OCI-LY7 (cell line): ENCODE measurements at regions not wholly inside any gene's neighbourhood (a gene's known extent, or its start where the extent isn't known, plus 50 kb on each side); places are given as distances from the start of the nearest gene placed in this dataset.
"Not testable (repeated sequence)": the region's sequence is repeated elsewhere in the genome, so short reads cannot be mapped to it uniquely, and the experiment has no call there.

ENCODE experiments used
- BruUV-seq: library from RNA; stranded (reverse); fragments of 400-500 nt; replicated peaks from 2 replicates; lab custom pipeline; 2021; lab: Mats Ljungman, UMichigan
- CTCF ChIA-PET: fragments of 300-600 bp; sonication (Branson Sonifier 250); formaldehyde crosslinking; loops from one replicate; lab custom pipeline; 2022; ENCODE audit warnings: antibody characterized with exemption; ENCODE audit not compliant: unreplicated experiment; lab: Charles Lee
- POLR2A ChIA-PET: fragments of 300-600 bp; sonication (Branson Sonifier 250); formaldehyde crosslinking; loops from one replicate; lab custom pipeline; 2022; ENCODE audit warnings: antibody characterized with exemption; lab: Charles Lee
- DNase-seq: peaks from one replicate; pipeline ENCODE4 v3.0.0-alpha.2; 2015; ENCODE audit warnings: low spot score
- H2AFZ ChIP-seq: fragments of 200-600 bp; sonication (generic), shearing (Covaris generic); 2 replicates; pipeline ENCODE4 v1.6.1; 2014; ENCODE audit warnings: mild to moderate bottlenecking, antibody characterized with exemption, low read length, moderate library complexity
- H3K27ac ChIP-seq: fragments of 200-600 bp; sonication (generic); 2 replicates; pipeline ENCODE4 v1.5.1; 2014; ENCODE audit warnings: mixed run types, low read depth, mild to moderate bottlenecking, moderate library complexity, low read length, inconsistent platforms; ENCODE audit not compliant: poor library complexity, severe bottlenecking
- H3K36me3 ChIP-seq: fragments of 200-600 bp; sonication (generic); 2 replicates; pipeline ENCODE4 v1.6.1; 2014; ENCODE audit warnings: mild to moderate bottlenecking, antibody characterized with exemption, low read length, moderate library complexity, mixed read lengths; ENCODE audit not compliant: insufficient read depth
- H3K4me1 ChIP-seq: fragments of 200-600 bp; sonication (generic); 2 replicates; pipeline ENCODE4 v1.5.1; 2014; ENCODE audit warnings: mild to moderate bottlenecking, low read length; ENCODE audit not compliant: insufficient read depth, poor library complexity, severe bottlenecking
- H3K4me2 ChIP-seq: fragments of 200-600 bp; sonication (generic); 2 replicates; pipeline ENCODE4 v1.6.1; 2014; ENCODE audit warnings: mild to moderate bottlenecking, low read length
- H3K4me3 ChIP-seq: fragments of 200-600 bp; sonication (generic); 2 replicates; pipeline ENCODE4 v1.5.1; 2014; ENCODE audit warnings: mild to moderate bottlenecking, low read depth, low read length; ENCODE audit not compliant: poor library complexity, severe bottlenecking
- H3K79me2 ChIP-seq: fragments of 200-600 bp; sonication (generic); 2 replicates; pipeline ENCODE4 v1.6.1; 2016; ENCODE audit warnings: low read depth, mild to moderate bottlenecking, low read length, moderate library complexity, mixed read lengths; ENCODE audit not compliant: insufficient read depth
- H3K9me2 ChIP-seq: fragments of 200-600 bp; sonication (generic); 2 replicates; pipeline ENCODE4 v1.6.1; 2016; ENCODE audit warnings: mild to moderate bottlenecking, low read length, mixed read lengths; ENCODE audit not compliant: insufficient read depth
- H3K9me3 ChIP-seq: fragments of 200-600 bp; sonication (generic); 2 replicates; pipeline ENCODE4 v1.6.1; 2014; ENCODE audit warnings: mild to moderate bottlenecking, mixed run types, low read length, mixed read lengths
- H4K20me1 ChIP-seq: fragments of 200-600 bp; sonication (generic); 2 replicates; pipeline ENCODE4 v1.6.1; 2014; ENCODE audit warnings: mild to moderate bottlenecking, antibody characterized with exemption, low read length, moderate library complexity, mixed read lengths; ENCODE audit not compliant: insufficient read depth
- EZH2phosphoT487 ChIP-seq: fragments of 200-600 bp; sonication (generic); IDR thresholded peaks from 2 replicates; pipeline ENCODE4 v1.6.1; 2018; ENCODE audit warnings: low read depth, borderline replicate concordance, mild to moderate bottlenecking, mixed run types, antibody characterized with exemption, low read length, moderate library complexity, mixed read lengths
- intact Hi-C: fragments of 100-400 bp; cut with micrococcal nuclease; formaldehyde crosslinking; loops from one replicate; pipeline ENCODE4 v1.10.0; 2022; ENCODE audit not compliant: unreplicated experiment
- TF ChIP-seq, protein P1 (sequence below): fragments of 200-600 bp; sonication (generic); conservative IDR thresholded peaks from 2 replicates; pipeline ENCODE4 v1.5.1; 2014; ENCODE audit warnings: mild to moderate bottlenecking, antibody characterized with exemption, low read length, moderate library complexity, mixed read lengths

- Histone ChIP-seq H3K9me2 (no peaks in the 10 kb centered on the region), H3K79me2 (no peaks in the 10 kb centered on the region), H3K9me3 (no peaks in the 10 kb centered on the region), H3K4me1 (no peaks in the 10 kb centered on the region), H3K36me3 (no peaks in the 10 kb centered on the region), H3K27ac (no peak overlapping the region), H3K4me3 (no peak overlapping the region), H4K20me1 (no peaks in the 10 kb centered on the region), H2AFZ (no peak overlapping the region), H3K4me2 (no peak overlapping the region)
- ChIA-PET POLR2A (no interaction called here), CTCF (no interaction called here)
- no peak for DNase-seq
- TF ChIP-seq, protein P1, sequence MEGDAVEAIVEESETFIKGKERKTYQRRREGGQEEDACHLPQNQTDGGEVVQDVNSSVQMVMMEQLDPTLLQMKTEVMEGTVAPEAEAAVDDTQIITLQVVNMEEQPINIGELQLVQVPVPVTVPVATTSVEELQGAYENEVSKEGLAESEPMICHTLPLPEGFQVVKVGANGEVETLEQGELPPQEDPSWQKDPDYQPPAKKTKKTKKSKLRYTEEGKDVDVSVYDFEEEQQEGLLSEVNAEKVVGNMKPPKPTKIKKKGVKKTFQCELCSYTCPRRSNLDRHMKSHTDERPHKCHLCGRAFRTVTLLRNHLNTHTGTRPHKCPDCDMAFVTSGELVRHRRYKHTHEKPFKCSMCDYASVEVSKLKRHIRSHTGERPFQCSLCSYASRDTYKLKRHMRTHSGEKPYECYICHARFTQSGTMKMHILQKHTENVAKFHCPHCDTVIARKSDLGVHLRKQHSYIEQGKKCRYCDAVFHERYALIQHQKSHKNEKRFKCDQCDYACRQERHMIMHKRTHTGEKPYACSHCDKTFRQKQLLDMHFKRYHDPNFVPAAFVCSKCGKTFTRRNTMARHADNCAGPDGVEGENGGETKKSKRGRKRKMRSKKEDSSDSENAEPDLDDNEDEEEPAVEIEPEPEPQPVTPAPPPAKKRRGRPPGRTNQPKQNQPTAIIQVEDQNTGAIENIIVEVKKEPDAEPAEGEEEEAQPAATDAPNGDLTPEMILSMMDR = no peak
- intact Hi-C loops = no loop called here
- no TSS peak for BruUV-seq
Measured at GRCh38 chr13:26853323-26853722, 92.7 kb upstream of the GPR12 start.

DNA sequence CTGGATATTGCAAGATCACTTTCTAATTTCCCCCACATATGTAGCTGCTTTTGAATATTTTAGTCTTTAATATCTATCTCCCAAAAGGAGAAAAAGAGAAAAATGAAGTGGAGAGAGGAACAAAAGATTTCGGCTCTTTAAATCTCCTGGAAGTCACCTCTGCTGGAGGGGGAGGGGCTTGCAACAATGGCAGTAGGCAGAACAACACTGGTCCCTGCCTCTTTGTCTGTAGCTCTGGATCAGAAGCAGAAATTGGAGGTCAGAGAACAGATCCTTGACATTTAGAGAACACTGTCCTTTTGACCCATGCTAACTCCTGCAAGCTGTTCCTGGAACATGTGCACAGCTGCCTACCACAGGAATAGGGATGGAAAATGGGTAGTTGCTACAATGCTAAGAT lies 86.7 kb upstream of the GPR12 start:
- Histone ChIP-seq H3K4me1 (no peaks in the 10 kb centered on the region), H3K79me2 (no peaks in the 10 kb centered on the region), H3K9me3 (no peaks in the 10 kb centered on the region), H3K36me3 (no peaks in the 10 kb centered on the region), H3K4me3 (no peak overlapping the region), H4K20me1 (no peaks in the 10 kb centered on the region), H3K27ac (no peak overlapping the region), H3K9me2 (no peaks in the 10 kb centered on the region), H2AFZ (no peak overlapping the region), H3K4me2 (no peak overlapping the region)
- ChIA-PET POLR2A (interaction anchor here (0.6 to 1.5 kb wide), 4 partner anchors 11 to 375 kb away, joined by 3 to 5 read pairs (median 4); no protein-coding TSS in a partner anchor), CTCF (no interaction called here)
- intact Hi-C loops = no loop called here
- TF ChIP-seq, protein P1 = no peak
- TF ChIP-seq EZH2phosphoT487 = no peak
- no peak for DNase-seq
- BruUV-seq = no TSS peak

GRCh38 chr13:26845063-26845462 lies 84.5 kb upstream of the GPR12 start:
- H4K20me1 ChIP-seq, H3K9me2 ChIP-seq, H3K4me1 ChIP-seq, intact Hi-C loops, H3K4me3 ChIP-seq, CTCF ChIA-PET, POLR2A ChIA-PET, H3K27ac ChIP-seq, H2AFZ ChIP-seq, H3K36me3 ChIP-seq, BruUV-seq, H3K79me2 ChIP-seq, H3K4me2 ChIP-seq, H3K9me3 ChIP-seq, DNase-seq: not testable (repeated sequence)
